Dermis blood vessel endothelial cell (primary cell): ENCODE measurements at regions not wholly inside any gene's neighbourhood (a gene's known extent, or its start where the extent isn't known, plus 50 kb on each side); places are given as distances from the start of the nearest gene placed in this dataset.
A peak's percentile ranks its signal among the peaks of the same experiment; 100 is the strongest.

Experiments used
- DNase-seq: peaks from one replicate; pipeline ENCODE4 v3.0.0; 2010

- no peak for DNase-seq
Observed at GRCh38 chr2:144240656-144241339, 279.1 kb downstream of the ZEB2 start.

- DNase-seq = no peak
Observed at GRCh38 chr2:144239726-144240125, 280.2 kb downstream of the ZEB2 start.

DNA sequence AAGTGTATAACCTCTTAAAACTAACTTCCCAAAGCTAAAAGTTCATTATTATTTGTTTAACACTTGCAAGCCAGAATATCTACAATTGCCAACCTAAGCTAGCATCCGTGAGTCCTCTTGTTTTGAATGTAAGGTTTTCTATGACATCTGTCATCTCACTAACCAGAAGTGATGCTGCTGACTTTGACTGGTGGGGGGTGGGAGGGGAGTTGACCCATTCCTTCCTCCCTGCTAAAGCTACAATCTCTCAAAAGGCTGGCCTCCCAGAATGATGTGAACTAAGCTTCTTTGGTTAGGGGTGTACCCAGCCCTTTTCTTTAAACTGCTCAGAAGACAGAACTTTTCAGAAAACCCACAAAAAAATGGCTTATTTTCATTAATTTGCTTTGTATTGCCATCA, 280.6 kb downstream of the ZEB2 start:
- no peak for DNase-seq

DNA sequence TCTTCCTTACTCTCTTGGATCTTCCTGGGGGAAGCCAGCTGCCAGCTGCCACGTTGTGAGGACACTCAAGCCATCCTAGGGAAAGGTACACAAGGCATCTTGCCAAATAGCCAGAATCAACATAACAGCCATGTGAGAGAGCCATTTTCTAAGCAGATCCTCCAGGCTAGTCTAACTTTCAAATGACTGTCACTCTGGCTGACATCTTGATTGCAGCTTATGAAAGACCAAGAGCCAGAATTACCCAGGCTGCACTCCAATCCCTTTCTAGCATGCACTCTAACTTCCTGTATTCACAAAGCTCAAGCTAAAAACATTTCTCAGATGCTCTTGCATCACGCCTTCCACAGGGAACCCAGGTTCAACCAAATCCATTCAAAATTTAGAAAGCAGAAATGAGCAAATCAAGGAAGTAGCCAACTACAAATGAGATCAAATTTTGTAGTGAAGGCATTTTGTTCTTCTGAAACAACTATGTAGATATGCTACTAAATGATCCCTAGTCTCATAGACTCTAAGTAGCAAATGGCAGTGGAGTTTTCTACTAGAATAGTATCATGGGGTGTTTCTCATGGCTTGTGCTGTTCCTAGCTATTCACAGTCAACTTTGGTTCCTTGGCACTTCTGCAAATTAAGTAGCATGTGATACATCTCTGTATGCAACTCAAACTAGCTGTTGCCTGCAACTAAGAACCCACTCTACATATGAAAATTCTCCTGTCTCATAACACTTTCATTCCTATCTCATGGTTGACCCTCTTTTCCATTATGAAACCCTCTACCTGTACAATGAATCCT, 281.9 kb downstream of the ZEB2 start:
- DNase-seq = no peak

DNA sequence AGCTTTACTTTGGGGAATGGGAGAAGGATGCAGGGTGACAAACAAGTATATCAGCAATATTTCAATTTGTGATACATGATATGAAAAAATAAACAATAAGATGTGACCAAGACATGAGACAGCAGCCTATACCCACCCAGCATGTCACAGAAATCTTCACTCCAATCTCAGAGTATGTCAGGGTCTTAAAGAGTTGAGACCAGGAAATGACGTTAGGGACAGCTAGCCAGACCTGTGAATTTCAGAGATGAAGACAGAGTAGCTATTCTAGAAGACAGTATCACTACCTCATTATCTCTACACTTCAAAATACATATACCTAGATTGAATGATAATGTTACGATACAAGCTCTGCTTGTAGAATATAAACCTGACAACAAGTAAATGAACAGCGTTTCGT, 282.8 kb downstream of the ZEB2 start:
- no peak for DNase-seq

GRCh38 chr2:144235050-144235449, 284.9 kb downstream of the ZEB2 start:
- no peak for DNase-seq

- DNase-seq = no peak
Observed at GRCh38 chr2:144234542-144234871, 285.4 kb downstream of the ZEB2 start.

- DNase-seq = no peak
Observed at GRCh38 chr2:144233733-144234541, 286.0 kb downstream of the ZEB2 start.

- no peak for DNase-seq
Observed at GRCh38 chr2:144233317-144233716, 286.6 kb downstream of the ZEB2 start.

GRCh38 chr2:144230448-144231085, 289.4 kb downstream of the ZEB2 start:
- peak; percentile 25 for DNase-seq

DNA sequence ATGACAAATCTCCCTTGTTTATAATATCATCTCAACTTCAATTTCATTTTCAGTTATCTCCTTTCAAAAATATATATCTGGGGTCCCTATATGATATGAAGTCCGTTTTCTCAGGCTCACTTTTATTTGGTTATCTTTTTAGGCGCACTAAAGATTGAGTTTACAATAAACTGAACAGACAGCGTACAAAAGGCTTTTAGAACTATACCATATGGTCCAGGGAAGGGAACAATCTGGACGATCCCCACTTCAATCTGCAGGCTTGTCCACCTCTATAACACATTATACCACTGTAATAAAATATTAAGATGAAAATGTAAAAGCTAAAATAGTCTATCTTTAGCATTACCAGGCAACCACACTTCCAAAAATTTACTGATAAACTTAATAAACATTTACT, 289.9 kb downstream of the ZEB2 start:
- DNase-seq = no peak

DNA sequence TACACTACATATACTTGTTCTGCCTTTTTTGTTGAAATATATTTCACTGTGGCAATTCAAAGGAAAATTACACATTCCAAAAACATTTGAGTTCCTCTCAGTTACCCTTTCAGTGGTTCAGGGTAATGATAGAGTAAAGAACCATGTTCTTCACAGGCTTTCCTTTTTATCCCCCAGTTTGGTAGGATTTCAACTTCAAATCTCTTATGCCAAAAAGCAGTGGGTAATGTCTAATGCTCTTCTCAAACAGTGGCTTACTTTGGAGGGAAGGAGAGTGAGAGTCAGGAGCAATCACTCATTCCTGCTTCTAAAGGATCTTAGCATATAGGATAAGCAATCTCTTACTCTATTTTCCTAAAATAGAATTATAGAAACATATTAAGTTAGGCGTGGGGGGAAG, 290.6 kb downstream of the ZEB2 start:
- DNase-seq = no peak

GRCh38 chr2:144227427-144228105, 292.4 kb downstream of the ZEB2 start:
- DNase-seq = no peak

GRCh38 chr2:144225076-144225475, 294.8 kb downstream of the ZEB2 start:
- no peak for DNase-seq

- no peak for DNase-seq
Observed at GRCh38 chr2:144224472-144224871, 295.4 kb downstream of the ZEB2 start.

GRCh38 chr2:144219979-144220378, 299.9 kb downstream of the ZEB2 start:
- DNase-seq = no peak

- no peak for DNase-seq
Observed at GRCh38 chr2:144217853-144218633, 301.9 kb downstream of the ZEB2 start.

- DNase-seq = peak; percentile 1
Observed at GRCh38 chr2:144215701-144216675, 303.9 kb downstream of the ZEB2 start.

- no peak for DNase-seq
Observed at GRCh38 chr2:144215207-144215606, 304.7 kb downstream of the ZEB2 start.

GRCh38 chr2:144213797-144214196, 306.1 kb downstream of the ZEB2 start:
- DNase-seq = no peak
